ENCODE measurements at regions not wholly inside any gene's neighbourhood (a gene's known extent, or its start where the extent isn't known, plus 50 kb on each side); places are given as distances from the start of the nearest gene placed in this dataset.

DNA sequence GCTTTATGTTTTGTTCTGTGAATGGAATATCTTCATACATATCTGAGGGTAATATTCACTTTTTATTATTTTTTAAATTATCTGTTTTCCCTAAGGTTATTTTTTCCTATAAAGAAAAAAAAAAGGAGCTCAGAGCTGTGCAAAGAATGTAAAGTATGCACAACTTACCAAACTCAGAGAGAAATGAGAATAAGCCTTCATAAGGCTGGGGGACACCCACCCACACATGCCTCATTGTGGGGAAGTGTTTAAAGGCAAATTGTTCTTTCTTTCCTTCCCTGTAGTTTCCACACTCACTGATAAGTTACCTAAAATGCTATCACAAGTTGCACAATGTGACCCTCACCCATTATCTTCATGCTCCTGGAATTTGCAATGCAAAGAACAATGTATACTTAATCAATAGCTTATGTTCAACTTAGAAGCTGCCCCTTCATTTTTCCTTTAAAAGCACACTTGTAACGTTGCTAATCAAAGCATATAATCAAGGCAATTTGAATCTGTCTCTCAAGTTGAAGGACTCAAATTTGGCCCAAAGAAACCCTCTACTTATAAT is 108.1 kb downstream of the GNAT3 start:
- DNase-seq (ENCODE audit: low read depth): peak; percentile 54

DNA sequence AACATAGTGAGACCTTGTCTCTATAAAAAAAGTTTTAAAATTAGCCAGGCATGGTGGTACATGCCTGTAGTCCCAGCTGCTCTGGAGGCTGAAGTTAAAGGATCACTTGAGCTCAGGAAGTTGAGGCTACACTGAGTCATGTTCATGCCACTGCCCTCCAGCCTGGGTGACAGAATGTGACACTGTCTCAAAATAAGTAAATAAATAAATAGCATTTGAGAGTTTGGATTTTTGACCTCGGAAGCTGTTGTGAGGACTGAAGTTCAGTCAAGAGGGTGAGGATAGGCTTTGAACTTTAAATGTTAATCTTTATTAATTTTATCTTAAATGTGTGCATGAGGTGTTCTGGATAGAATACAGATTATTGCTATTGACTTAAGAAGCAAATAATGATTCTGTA is 110.2 kb downstream of the GNAT3 start:
- DNase-seq (ENCODE audit: low read depth): no peak

DNA sequence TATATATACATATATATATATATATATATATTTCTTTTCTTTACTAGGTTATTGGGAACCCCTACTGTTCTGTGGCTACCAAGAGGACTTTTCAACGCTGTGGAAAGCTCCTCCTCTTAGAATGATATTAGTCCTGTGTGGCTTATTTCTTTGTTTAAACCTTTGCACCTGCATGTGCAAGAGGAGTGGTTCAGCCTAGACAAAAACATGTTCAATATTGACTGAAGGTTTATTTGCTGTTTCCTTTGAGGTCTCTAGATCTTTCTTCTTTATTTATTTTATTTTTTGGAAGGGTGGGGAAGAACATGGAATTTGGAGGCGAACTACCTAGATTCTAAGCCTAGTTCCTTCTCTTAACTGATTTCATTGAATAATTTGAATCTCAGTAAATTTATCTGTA is 118.1 kb downstream of the GNAT3 start:
- no peak for DNase-seq (ENCODE audit: low read depth)

DNA sequence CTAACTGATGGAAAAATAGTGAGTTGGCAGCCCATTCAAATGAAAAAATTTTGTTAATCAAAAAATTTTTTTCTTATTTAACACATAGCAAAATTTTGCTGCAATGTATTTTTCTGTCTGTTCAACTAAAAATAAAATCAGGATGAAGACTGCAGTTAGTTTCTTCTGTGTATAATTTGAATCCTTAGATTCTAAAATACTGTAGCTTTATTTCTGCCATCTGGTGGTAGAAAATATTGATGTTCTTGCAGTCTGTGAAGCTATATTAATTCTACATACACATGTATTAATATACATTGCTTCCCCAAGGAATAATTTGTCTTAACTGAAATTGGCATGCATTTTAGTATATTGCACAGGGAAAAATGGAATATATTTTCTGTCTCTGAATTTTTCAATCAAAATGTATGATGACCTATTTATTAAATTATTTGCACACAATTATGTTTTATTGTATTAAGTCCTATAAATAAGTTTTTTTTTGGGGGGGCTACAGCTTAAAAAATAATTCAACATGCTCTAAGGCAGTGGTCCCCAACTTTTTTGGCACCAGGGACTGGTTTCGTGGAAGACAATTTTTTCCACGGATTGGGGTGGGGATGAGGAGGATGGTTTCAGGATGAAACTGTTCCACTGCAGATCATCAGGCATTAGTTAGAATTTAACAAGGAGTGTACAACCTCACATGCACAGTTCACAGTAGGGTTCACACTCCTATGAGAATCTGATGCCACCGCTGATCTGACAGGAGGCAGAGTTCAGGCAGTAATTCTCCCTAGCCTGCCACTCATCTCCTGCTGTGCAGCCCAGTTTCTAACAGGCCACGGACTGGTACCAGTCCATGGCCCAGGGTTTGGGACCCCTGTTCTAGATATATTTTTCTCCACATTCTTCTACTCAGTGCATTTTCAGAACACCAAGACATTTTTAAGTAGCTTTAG is 119.4 kb downstream of the GNAT3 start:
- peak; percentile 50 for DNase-seq (ENCODE audit: low read depth)

DNA sequence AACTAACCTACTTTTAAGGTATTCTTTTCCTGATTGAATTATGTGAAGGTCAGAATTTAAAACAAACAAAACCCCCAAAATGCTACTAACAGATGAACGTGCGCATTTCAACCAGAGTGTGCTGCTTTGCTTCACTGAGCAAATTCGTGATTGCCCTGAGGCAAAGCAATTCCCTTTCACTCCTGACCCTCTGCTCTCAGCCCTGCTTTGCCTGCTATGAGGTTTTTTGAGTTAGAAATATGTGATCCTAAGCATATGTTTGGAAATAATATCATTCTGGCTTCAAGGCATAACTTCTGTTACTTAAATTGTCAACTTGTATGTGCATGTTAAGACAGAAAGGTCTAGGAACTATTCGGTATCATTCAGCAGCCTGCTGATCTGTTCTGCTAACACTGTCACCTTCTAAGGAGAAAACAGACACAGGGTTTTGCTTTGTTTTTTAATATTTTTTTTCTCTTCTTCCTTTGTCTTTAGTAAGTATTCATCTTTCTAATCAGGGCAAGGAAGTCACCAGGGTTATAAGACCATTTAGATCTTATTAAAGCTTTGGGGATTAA is 124.2 kb downstream of the GNAT3 start:
- no peak for DNase-seq (ENCODE audit: low read depth)

DNA sequence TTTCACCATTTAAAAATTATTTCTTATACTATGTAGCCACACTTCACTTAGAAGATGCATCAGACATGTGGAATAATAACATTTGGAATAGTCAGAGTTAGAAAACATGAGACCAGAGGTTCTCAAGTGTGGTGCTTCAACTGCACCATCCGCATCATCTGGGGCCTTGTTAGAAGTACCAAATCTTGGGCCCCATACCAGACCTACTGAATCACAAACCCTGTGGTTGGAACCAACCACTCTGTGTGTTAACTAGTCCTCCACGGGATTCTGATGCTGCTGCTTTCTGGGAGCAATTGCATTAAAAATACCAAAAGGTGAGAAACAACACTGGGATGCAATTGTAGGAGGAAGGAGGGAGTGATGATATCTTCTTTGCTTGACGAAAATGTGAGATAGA is 125.2 kb downstream of the GNAT3 start:
- peak; percentile 67 for DNase-seq (ENCODE audit: low read depth)

DNA sequence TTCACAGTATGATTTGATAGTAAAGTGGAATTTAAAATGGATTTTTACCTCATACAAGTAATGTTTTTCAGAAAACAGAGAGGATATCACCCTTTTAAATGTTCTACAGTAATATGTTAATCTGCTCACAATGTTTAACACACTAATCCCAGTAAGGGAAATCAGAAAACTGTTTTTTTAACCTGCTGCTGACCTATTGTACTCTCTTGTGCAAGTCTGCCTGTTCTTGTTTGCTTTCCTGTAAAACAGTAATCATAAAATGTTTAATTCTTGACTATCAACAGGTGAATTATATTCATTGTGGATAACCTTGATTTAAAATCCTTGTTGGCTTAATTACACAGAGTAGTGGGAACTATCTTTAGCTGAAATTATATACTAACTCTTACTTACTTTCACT is 126.4 kb downstream of the GNAT3 start:
- DNase-seq (ENCODE audit: low read depth): peak; percentile 85

DNA sequence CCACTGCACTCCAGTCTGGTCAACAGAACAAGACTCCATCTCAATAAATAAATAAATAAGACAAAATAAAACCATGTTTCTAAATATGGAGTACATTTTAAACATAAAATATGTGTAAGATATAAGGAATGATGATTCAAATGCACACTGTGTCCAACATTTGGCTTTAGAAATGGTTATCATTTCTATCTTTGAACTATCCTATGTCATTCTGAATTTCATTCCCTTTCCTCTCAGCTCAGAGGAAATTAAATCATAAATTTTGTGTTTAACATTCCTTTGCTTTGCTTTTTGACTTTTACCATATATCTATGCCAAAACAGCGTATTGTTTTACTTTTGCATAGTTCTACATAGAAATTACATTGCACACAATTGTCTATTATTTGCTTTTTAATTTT is 130.9 kb downstream of the GNAT3 start:
- DNase-seq (ENCODE audit: low read depth): no peak

DNA sequence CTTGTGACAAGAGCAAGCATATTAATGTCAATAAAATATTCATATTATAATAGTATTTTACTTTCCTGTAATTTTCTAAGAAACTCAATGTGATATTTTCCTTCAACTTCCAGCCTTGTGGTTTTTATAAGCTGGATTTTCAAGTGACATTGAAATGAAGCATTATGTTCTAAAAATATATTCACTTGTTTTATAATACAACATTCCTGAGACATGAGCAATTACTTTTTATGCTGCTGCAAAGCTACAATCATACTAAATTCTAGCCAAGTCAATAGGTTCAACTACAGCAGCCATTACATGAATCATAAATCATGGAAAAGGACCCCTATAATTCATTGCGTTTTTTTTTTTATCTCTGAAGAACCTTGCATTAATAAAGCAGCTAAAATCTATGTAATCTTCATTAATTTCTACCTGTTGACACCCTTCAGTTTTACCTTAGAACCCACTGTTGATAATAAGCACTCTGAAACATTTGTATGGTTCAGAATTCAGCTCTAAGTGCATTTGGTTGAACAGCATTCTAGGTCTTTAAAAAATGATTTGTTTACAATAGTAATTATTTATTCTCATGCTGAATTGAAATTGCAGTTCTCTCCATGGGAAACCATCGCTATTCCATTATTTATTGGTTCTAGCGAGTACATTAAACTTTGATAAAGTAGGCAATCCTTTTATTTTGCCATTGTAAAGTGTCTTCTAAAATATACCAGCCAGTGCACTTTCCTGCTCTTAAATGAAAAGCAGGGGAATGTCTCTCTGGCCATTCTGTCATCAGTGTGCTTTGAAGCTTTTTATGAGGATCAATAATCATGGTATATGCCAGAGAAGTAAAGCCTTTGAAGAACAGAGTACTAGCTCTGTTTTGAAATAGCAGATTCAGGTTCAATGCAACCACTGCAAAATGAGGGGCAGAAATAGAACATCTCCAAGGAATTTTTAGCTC is 132.6 kb downstream of the GNAT3 start:
- peak; percentile 81 for DNase-seq (ENCODE audit: low read depth)

DNA sequence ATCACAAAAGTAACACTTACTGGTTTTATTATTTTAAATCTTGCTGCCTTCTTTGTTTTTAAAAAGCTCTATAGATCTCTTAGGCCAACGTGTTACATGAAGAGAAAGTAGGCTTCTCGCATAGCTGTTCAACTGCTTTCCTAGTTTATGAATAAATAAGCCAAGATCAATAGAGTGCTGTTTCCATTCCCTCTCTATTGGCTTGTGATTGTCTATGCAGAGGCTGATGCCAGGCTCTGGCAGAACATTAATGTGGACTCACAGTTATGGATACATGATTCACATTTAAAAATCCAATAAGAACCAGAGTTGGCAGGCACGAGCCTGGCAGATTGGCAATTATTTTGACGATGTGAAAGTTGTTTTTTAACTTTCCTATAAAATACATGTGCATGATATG is 137.5 kb downstream of the GNAT3 start:
- no peak for DNase-seq (ENCODE audit: low read depth)

DNA sequence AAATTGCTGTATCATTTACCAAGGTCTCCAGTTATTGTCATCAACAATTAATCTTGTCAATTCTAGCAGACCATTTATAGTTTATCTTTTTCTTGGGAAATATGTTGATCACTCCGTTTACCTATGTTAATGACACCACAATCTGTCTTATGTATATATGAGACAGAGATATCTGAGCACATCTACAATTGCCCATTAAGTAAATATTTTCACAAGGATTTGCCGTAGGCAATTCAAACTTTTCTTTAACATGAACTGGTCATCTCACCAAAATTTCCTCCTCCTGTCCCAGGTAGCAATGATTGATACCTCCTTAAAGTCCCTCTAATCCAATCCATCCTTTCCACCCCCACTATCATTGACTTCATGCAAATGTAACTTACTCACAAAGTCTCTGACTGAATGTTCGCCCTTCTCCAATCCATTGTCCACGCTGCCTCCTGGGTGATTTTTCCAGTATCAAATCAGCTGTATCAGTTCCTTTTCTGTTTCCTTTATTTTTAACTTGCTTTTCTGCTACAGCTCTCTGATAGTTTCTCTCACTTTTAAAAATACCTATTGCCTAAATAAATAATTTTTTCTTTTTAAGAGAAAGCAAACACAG is 138.3 kb downstream of the GNAT3 start:
- DNase-seq (ENCODE audit: low read depth): no peak

DNA sequence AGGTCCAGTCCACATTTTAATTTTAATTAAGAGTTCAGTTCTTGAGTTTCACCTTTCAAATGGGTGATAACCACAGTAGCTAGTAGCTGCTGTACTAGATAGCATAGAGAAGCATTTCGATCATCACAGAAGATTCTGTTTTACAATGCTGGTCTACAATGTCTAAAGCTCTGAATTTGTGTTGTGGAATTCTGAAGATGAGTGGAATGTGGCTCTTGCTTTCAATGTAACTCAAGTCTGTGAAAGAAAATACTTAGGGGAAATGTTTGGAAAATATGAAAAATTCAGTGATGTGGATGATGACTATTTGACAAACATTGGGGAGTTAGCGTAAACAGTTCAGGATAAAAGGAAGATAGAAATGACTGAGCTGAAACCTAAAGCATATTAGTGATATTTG is 139.4 kb downstream of the GNAT3 start:
- DNase-seq (ENCODE audit: low read depth): peak; percentile 88

DNA sequence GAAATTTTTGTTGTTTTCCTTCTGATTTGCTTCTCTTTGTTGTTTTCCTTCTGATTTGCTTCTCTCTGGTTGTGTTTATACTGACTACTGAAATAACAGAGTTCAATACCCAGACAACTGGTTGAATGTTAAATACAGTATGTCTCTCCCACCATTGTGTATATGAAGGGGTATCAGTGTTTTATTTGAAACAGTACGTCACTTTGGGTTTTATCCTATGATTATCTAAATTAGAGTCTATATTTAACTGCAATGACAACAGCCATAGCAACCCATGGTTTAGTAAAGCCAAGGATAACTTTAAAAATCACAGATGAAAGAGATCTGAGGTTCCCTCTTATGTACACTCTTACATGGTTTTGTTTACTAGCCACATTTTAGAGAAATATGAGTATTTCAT is 141.3 kb downstream of the GNAT3 start:
- no peak for DNase-seq (ENCODE audit: low read depth)

DNA sequence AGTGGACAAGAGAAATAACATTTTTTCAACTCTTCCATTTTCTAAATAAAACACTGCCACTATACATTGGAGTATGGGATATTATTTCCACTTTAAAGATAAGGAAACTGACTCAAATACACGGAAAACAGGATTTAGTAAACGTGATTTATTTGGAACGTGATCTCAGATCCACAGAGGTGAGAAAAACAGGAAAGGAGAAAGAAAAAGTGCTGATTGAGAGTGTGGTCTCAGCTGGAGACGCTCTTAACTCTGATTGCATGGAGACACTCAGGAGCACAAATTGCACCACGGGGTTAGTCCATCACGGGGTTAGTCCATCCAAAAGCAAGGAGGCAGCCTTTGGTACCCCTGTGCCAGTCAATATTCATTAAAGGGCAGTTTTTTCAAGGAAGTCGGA is 142.5 kb downstream of the GNAT3 start:
- no peak for DNase-seq (ENCODE audit: low read depth)

DNA sequence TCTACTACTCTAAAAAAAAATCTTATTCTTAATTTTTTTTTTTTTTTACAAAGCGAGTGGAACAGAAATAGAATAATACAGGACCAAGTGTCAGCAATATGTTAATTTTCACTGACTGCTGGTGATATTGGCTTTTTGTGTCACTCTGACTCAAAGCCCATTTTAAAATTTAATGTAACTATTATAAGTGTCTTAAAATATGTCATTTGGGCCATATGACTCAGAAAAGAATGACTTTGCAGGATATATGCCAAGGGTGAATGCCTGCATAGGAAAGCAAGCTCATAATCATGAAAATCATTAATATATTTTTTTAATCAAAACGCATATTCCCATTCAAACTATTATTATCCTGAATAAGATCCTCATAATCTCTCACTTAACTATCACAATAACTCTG is 149.2 kb downstream of the GNAT3 start:
- no peak for DNase-seq (ENCODE audit: low read depth)

DNA sequence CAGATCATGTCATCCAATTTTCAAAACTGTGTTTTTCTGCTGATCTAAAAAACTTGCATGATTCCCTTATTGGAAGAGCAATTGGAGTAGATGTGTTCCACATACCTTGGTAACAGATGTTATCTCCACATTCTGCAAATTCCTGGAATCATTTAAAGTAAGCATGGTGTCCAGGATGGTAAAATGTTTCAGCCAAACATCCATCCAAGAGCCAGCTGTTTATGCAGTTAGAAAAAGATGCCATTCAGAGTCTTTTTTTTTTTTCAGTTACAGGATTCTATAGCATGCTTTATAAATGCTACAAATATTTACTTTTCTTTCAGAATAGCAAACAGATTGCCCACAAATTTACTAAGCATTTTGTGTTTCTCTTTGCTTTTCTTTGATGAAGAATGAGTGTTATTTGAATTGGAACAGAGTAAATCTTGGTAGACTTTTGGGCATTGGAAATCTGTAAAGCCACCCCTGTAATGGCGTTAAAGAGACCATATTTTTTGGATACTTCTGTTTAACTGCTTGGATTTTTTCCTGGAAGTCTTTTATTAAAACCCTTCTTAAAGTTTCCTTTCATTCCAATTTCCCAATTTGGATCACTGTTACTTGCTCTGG is 149.8 kb downstream of the GNAT3 start:
- DNase-seq (ENCODE audit: low read depth): no peak

DNA sequence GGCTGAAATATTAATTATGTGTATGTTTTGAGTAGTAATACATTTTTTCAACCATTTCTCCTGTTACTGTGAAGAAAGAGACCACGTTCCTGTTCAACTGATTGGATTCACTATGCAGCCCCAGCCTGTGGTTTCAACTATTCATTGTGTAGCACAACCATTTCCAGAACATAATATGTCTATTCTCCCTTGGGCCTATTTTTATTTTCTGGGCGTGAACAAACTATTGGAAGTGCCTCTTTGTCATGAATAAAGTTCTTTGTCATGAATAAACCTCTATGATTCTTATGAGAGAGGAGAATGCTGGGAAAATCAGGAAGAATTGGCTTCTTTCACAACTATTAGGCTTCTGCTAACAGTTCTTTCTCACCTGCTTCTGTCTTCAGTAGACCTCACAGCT is 152.4 kb downstream of the GNAT3 start:
- no peak for DNase-seq (ENCODE audit: low read depth)

DNA sequence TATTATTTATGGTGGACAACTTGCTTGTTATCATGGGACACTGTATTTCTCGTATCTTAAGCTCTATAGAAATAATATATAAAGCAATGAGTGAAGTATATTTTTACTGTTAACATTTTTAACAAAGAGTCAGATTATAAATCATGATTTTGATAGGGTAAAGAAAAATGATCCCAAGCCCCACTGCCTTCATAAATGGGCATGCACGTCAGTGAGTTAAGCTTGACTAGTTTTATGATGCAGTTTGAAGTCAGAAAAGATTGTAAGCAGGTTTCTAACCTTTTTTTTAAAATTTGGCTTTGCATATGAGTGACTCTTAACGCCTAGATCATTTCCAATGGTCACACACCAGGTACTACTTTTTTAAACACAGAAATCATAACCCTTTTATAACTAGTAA is 152.8 kb downstream of the GNAT3 start:
- DNase-seq (ENCODE audit: low read depth): no peak

DNA sequence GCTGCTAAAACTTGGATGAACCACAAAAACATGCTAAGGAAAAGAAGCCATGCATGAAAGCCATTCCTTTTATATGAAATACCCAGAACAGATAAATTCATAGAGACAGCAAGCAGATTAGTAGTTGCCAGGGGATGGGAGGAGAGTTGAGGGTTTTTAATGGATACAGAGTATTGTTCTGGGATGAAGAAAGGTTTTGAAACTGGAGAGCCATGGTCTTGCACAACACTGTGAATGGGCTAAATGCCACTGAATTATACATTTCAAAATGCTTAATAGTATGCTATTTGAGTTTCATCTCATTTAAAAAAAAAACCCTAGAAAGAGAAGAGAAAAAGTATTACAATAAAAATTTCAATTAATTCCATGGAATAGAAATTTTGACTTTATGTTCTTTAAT is 154.3 kb downstream of the GNAT3 start:
- peak; percentile 68 for DNase-seq (ENCODE audit: low read depth)

DNA sequence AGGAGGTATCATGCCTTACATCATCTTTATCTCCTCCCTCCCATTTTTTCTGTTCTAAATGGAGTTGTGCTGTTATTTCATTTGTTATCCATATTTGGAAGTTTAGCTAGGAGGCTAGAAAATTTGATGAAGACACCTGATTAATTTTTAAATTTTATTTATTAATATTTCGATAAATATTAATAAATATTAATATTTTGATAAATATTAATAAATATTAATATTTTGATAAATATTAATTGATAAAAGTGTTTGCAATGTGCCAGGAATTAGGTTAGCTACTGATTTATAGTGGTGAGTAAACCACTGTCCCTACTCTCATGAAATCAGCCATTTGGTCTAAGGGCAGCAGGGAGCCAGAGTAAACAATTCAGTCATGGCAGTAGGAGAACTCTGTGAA is 161.4 kb downstream of the GNAT3 start:
- no peak for DNase-seq (ENCODE audit: low read depth)

DNA sequence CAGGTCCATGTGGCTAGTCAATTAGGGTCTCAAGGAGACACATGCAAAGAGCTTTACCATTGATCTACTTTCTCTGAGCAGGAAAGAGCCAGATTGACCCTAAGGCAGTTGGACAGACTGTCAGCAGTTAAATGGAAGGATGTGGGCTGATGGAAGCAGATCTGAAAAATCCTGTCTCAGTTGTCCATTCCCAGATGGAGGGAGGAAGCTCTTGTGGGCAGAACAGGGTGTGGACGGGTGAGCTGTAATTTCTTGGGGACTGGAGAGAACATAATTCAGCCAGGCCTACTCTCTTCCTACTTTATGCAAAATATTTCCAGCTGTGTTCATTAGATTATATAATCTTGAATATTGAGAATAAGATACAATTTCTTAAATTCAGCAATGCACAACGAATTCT is 163.6 kb downstream of the GNAT3 start:
- DNase-seq (ENCODE audit: low read depth): no peak

DNA sequence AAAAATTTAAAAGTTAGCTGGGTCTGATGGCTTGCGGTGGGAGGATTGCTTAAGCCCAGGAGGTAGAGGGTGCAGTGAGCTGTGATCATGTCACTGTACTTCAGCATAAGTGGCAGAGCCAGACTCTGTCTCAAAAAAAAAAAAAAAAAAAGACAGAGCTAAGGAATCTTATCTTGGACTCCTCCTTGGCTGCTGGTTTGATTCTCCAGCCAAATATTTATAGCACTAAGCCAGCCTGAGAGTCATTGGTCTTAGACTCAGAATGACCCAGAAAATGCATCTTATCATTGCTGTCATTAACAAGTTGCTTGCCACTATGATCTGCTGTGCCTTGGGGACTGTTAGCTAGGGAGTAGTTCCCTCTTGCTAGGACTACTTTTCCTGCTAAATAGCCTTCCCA is 164.7 kb downstream of the GNAT3 start:
- peak; percentile 24 for DNase-seq (ENCODE audit: low read depth)

All from iris pigment epithelial cell (primary cell).